ENCODE measurements at regions not wholly inside any gene's neighbourhood (a gene's known extent, or its start where the extent isn't known, plus 50 kb on each side); places are given as distances from the start of the nearest gene placed in this dataset.

DNA sequence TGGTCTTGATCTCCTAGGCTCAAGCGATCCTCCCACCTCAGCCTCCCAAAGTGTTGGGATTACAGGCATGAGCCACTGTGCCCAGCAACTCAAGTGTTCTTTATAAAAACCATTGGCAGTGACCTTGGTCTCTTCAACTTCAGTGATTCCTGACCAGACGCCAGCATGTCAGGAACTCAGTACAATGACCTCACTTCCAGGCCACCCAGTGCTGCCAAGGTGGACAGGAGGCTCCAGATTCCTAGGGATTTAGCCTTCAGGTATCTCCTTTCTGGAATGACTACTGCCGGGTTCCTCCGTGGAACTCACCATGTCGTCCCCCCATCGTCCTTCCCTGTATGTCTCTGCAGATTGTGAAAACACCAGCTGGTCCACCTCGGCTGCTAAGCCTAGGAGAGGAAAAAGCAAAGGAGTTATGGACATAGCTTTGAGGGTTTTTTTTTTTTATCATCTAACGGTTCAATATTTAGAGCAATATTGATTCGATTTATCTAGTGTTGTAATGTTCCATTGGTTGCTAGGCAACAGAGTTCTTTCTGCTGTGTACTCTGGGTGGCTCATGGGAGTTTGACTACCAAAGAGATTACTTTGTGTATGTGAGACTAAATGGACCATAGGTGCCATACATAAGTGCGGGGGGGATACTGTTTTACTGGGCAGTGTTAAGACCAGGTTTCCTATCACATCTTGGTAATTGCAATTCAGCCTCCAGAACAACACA is 425.8 kb upstream of the AUTS2 start:
- TF ChIP-seq, protein P1, sequence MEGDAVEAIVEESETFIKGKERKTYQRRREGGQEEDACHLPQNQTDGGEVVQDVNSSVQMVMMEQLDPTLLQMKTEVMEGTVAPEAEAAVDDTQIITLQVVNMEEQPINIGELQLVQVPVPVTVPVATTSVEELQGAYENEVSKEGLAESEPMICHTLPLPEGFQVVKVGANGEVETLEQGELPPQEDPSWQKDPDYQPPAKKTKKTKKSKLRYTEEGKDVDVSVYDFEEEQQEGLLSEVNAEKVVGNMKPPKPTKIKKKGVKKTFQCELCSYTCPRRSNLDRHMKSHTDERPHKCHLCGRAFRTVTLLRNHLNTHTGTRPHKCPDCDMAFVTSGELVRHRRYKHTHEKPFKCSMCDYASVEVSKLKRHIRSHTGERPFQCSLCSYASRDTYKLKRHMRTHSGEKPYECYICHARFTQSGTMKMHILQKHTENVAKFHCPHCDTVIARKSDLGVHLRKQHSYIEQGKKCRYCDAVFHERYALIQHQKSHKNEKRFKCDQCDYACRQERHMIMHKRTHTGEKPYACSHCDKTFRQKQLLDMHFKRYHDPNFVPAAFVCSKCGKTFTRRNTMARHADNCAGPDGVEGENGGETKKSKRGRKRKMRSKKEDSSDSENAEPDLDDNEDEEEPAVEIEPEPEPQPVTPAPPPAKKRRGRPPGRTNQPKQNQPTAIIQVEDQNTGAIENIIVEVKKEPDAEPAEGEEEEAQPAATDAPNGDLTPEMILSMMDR (tag by site-specific recombination; IDR thresholded peaks at IDR 0.05), result no peak
- TF ChIP-seq ZNF670 (tag by site-specific recombination; IDR thresholded peaks at IDR 0.05; ENCODE audit: low read depth) (no peak), ZNF311 (tag by site-specific recombination; IDR thresholded peaks at IDR 0.05; ENCODE audit: borderline replicate concordance) (no peak), ZNF548 (tag by site-specific recombination; IDR thresholded peaks at IDR 0.05) (no peak), ZFP3 (tag by site-specific recombination; IDR thresholded peaks at IDR 0.05; ENCODE audit: low read depth) (no peak), ZNF37A (tag by site-specific recombination; IDR thresholded peaks at IDR 0.05) (no peak), TCF7L2 (IDR thresholded peaks at IDR 0.05; ENCODE audit: borderline replicate concordance, low read depth, low read length) (no peak)
- TF ChIP-seq, protein P2, sequence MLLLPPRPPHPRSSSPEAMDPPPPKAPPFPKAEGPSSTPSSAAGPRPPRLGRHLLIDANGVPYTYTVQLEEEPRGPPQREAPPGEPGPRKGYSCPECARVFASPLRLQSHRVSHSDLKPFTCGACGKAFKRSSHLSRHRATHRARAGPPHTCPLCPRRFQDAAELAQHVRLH (tag by site-specific recombination; IDR thresholded peaks at IDR 0.05), result no peak
- TF ChIP-seq, protein P3, sequence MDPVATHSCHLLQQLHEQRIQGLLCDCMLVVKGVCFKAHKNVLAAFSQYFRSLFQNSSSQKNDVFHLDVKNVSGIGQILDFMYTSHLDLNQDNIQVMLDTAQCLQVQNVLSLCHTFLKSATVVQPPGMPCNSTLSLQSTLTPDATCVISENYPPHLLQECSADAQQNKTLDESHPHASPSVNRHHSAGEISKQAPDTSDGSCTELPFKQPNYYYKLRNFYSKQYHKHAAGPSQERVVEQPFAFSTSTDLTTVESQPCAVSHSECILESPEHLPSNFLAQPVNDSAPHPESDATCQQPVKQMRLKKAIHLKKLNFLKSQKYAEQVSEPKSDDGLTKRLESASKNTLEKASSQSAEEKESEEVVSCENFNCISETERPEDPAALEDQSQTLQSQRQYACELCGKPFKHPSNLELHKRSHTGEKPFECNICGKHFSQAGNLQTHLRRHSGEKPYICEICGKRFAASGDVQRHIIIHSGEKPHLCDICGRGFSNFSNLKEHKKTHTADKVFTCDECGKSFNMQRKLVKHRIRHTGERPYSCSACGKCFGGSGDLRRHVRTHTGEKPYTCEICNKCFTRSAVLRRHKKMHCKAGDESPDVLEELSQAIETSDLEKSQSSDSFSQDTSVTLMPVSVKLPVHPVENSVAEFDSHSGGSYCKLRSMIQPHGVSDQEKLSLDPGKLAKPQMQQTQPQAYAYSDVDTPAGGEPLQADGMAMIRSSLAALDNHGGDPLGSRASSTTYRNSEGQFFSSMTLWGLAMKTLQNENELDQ (tag by site-specific recombination; IDR thresholded peaks at IDR 0.05; ENCODE audit: low read depth), result no peak
- TF ChIP-seq, protein P4, sequence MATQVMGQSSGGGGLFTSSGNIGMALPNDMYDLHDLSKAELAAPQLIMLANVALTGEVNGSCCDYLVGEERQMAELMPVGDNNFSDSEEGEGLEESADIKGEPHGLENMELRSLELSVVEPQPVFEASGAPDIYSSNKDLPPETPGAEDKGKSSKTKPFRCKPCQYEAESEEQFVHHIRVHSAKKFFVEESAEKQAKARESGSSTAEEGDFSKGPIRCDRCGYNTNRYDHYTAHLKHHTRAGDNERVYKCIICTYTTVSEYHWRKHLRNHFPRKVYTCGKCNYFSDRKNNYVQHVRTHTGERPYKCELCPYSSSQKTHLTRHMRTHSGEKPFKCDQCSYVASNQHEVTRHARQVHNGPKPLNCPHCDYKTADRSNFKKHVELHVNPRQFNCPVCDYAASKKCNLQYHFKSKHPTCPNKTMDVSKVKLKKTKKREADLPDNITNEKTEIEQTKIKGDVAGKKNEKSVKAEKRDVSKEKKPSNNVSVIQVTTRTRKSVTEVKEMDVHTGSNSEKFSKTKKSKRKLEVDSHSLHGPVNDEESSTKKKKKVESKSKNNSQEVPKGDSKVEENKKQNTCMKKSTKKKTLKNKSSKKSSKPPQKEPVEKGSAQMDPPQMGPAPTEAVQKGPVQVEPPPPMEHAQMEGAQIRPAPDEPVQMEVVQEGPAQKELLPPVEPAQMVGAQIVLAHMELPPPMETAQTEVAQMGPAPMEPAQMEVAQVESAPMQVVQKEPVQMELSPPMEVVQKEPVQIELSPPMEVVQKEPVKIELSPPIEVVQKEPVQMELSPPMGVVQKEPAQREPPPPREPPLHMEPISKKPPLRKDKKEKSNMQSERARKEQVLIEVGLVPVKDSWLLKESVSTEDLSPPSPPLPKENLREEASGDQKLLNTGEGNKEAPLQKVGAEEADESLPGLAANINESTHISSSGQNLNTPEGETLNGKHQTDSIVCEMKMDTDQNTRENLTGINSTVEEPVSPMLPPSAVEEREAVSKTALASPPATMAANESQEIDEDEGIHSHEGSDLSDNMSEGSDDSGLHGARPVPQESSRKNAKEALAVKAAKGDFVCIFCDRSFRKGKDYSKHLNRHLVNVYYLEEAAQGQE (tag by site-specific recombination; IDR thresholded peaks at IDR 0.05), result no peak
- TF ChIP-seq, protein P5, sequence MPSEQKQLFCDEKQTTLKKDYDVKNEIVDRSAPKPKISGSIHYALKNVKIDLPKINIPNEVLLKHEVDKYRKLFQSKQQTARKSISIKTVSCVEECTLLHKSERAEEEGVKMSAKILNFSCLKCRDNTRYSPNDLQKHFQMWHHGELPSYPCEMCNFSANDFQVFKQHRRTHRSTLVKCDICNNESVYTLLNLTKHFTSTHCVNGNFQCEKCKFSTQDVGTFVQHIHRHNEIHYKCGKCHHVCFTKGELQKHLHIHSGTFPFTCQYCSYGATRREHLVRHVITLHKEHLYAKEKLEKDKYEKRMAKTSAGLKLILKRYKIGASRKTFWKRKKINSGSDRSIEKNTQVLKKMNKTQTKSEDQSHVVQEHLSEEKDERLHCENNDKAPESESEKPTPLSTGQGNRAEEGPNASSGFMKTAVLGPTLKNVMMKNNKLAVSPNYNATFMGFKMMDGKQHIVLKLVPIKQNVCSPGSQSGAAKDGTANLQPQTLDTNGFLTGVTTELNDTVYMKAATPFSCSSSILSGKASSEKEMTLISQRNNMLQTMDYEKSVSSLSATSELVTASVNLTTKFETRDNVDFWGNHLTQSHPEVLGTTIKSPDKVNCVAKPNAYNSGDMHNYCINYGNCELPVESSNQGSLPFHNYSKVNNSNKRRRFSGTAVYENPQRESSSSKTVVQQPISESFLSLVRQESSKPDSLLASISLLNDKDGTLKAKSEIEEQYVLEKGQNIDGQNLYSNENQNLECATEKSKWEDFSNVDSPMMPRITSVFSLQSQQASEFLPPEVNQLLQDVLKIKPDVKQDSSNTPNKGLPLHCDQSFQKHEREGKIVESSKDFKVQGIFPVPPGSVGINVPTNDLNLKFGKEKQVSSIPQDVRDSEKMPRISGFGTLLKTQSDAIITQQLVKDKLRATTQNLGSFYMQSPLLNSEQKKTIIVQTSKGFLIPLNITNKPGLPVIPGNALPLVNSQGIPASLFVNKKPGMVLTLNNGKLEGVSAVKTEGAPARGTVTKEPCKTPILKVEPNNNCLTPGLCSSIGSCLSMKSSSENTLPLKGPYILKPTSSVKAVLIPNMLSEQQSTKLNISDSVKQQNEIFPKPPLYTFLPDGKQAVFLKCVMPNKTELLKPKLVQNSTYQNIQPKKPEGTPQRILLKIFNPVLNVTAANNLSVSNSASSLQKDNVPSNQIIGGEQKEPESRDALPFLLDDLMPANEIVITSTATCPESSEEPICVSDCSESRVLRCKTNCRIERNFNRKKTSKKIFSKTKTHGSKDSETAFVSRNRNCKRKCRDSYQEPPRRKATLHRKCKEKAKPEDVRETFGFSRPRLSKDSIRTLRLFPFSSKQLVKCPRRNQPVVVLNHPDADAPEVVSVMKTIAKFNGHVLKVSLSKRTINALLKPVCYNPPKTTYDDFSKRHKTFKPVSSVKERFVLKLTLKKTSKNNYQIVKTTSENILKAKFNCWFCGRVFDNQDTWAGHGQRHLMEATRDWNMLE (tag by site-specific recombination; conservative IDR thresholded peaks at IDR 0.05; ENCODE audit: low read depth), result no peak

Data from HEK293 (cell line).